Fibroblast of lung (primary cell): ENCODE measurements at regions not wholly inside any gene's neighbourhood (a gene's known extent, or its start where the extent isn't known, plus 50 kb on each side); places are given as distances from the start of the nearest gene placed in this dataset.

ENCODE experiments used
- DNase-seq, 2 donors: peaks; one replicate each; pipeline versions ENCODE4 v3.0.0 to v3.0.0-alpha.2; 2010; ENCODE audit warnings: low read depth in 2 of 2
- H2AFZ ChIP-seq: 2 replicates; pipeline ENCODE4 v1.5.1; 2012; ENCODE audit warnings: low read length, control low read depth, inconsistent platforms
- H3K27ac ChIP-seq: 2 replicates; pipeline ENCODE4 v1.5.1; 2011; ENCODE audit warnings: low read length, control low read depth; ENCODE audit not compliant: insufficient read depth
- H3K27me3 ChIP-seq: 2 replicates; pipeline ENCODE4 v1.5.1; 2011; ENCODE audit warnings: mild to moderate bottlenecking, low read length; ENCODE audit not compliant: control insufficient read depth, insufficient read depth
- H3K36me3 ChIP-seq: 2 replicates; pipeline ENCODE4 v1.5.1; 2011; ENCODE audit warnings: low read length; ENCODE audit not compliant: control insufficient read depth, insufficient read depth
- H3K4me1 ChIP-seq: 2 replicates; pipeline ENCODE4 v1.5.1; 2011; ENCODE audit warnings: low read length; ENCODE audit not compliant: control insufficient read depth, insufficient read depth; ENCODE audit errors: extremely low read depth
- H3K4me2 ChIP-seq: 2 replicates; pipeline ENCODE4 v1.5.1; 2011; ENCODE audit warnings: low read length, control low read depth; ENCODE audit not compliant: insufficient read depth; ENCODE audit errors: extremely low read depth
- H3K4me3 ChIP-seq, 4 experiments: fragments of 200-600 bp in 1 of 4; sonication (generic) in 1 of 4; replicated peaks in 1 of 4; 2 replicates each; pipeline ENCODE4 v1.5.1; 2011 to 2016; ENCODE audit warnings: low read length in 4 of 4, low read depth in 3 of 4, mild to moderate bottlenecking in 3 of 4, control low read depth in 2 of 4, inconsistent platforms in 1 of 4, mixed read lengths in 1 of 4; ENCODE audit not compliant: insufficient read depth in 1 of 4; ENCODE audit errors: control extremely low read depth in 1 of 4
- H3K79me2 ChIP-seq: 2 replicates; pipeline ENCODE4 v1.5.1; 2012; ENCODE audit warnings: mild to moderate bottlenecking, low read length, inconsistent platforms; ENCODE audit not compliant: control insufficient read depth, insufficient read depth
- H3K9ac ChIP-seq: 2 replicates; pipeline ENCODE4 v1.5.1; 2011; ENCODE audit warnings: mild to moderate bottlenecking, low read length, control low read depth; ENCODE audit not compliant: insufficient read depth
- H3K9me3 ChIP-seq: 2 replicates; pipeline ENCODE4 v1.5.1; 2012; ENCODE audit warnings: low read depth, low read length; ENCODE audit not compliant: control insufficient read depth, insufficient read depth
- H4K20me1 ChIP-seq: 2 replicates; pipeline ENCODE4 v1.5.1; 2011; ENCODE audit warnings: low read length; ENCODE audit not compliant: control insufficient read depth, insufficient read depth; ENCODE audit errors: extremely low read depth
- EZH2 ChIP-seq: IDR thresholded peaks from 2 replicates; pipeline ENCODE4 v1.5.1; 2012; ENCODE audit warnings: low read length, control low read depth, mild to moderate bottlenecking; ENCODE audit errors: missing control alignments
- TF ChIP-seq, protein P1 (sequence below), 2 donors: IDR thresholded peaks in 1 of 2; conservative IDR thresholded peaks in 1 of 2; 1 replicate in 1 of 2; 2 replicates in 1 of 2; pipeline ENCODE4 v1.5.1; 2011 to 2012; ENCODE audit warnings: low read length in 2 of 2, control low read depth in 1 of 2, inconsistent platforms in 1 of 2, low read depth in 1 of 2, mild to moderate bottlenecking in 1 of 2

DNA sequence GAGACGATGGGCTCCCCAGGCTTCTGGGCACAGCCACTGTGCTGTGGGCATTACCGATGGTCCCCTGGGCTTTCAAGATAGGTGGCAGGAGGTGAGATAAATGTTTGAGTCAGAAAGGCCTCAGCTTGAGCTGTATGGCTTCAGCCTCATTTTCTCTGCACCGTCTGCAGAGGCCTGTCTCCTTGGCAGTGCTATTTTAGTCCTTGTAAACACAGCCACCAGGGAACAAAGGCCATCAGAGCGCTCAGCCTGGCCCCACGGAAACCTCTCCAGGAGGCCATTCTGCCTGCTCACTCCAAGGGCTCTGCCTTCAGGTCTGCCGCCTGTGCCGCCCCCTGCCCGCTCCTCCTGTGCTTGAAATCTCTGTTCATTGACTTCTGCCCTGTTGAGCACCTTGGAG, 1424.9 kb downstream of the TBC1D22A start:
- H3K79me2 ChIP-seq, result no peaks in the 10 kb centered on the region
- no peaks in the 10 kb centered on the region for H3K4me1 ChIP-seq
- no peaks in the 10 kb centered on the region for H3K27me3 ChIP-seq
- no peaks in the 10 kb centered on the region for H3K36me3 ChIP-seq
- no peak overlapping the region for H3K4me2 ChIP-seq
- H3K4me3 ChIP-seq, result no peak overlapping the region
- TF ChIP-seq, protein P1, sequence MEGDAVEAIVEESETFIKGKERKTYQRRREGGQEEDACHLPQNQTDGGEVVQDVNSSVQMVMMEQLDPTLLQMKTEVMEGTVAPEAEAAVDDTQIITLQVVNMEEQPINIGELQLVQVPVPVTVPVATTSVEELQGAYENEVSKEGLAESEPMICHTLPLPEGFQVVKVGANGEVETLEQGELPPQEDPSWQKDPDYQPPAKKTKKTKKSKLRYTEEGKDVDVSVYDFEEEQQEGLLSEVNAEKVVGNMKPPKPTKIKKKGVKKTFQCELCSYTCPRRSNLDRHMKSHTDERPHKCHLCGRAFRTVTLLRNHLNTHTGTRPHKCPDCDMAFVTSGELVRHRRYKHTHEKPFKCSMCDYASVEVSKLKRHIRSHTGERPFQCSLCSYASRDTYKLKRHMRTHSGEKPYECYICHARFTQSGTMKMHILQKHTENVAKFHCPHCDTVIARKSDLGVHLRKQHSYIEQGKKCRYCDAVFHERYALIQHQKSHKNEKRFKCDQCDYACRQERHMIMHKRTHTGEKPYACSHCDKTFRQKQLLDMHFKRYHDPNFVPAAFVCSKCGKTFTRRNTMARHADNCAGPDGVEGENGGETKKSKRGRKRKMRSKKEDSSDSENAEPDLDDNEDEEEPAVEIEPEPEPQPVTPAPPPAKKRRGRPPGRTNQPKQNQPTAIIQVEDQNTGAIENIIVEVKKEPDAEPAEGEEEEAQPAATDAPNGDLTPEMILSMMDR (conservative IDR thresholded peaks at IDR 0.05 in 1 of 2, IDR thresholded peaks at IDR 0.05 in 1 of 2; ENCODE audit: low read depth in 1 of 2, low read length in 2 of 2), result no peak
- no peak for TF ChIP-seq EZH2
- H4K20me1 ChIP-seq, result no peaks in the 10 kb centered on the region
- no peak for DNase-seq
- H3K27ac ChIP-seq, result no peak overlapping the region
- no peak overlapping the region for H3K9ac ChIP-seq
- H3K9me3 ChIP-seq, result no peaks in the 10 kb centered on the region
- no peak overlapping the region for H2AFZ ChIP-seq

DNA sequence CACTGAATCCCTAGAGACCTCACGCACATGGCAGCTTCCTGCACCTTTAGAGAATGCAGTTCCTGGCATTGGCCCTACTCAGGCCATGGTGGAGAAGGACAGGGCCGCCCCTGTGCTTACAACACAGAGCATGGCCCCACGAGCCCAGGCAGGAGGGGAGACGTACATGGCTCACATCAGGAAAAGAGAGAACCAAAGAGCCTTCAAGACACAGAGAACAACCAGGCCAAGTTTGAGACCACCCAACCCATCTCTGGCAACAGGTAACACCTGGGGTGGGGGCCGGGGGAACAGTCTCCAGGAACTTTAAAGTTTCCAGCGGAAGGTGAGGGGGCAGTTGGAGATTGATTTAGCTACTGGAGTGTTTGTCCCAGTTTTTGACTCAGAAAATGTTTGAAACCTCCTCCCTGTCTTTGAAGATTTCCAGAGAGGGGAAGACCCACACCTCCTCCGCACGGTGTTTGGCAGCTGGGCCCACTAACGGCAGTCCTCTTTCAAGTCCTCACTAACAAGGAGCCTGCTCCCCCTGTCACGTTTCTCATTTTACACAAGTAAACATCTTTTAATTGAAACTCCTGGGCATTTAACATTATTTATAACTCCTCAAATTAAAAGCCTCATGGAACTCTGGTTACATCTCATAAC, 1423.8 kb downstream of the TBC1D22A start:
- H3K4me1 ChIP-seq, result no peaks in the 10 kb centered on the region
- H4K20me1 ChIP-seq, result no peaks in the 10 kb centered on the region
- no peak overlapping the region for H3K4me2 ChIP-seq
- DNase-seq, result no peak
- H2AFZ ChIP-seq, result no peak overlapping the region
- no peak overlapping the region for H3K4me3 ChIP-seq
- no peak overlapping the region for H3K27ac ChIP-seq
- H3K79me2 ChIP-seq, result no peaks in the 10 kb centered on the region
- no peak overlapping the region for H3K9ac ChIP-seq
- no peaks in the 10 kb centered on the region for H3K36me3 ChIP-seq
- no peaks in the 10 kb centered on the region for H3K27me3 ChIP-seq
- no peaks in the 10 kb centered on the region for H3K9me3 ChIP-seq
- TF ChIP-seq EZH2, result no peak
- TF ChIP-seq, protein P1 (conservative IDR thresholded peaks at IDR 0.05 in 1 of 2, IDR thresholded peaks at IDR 0.05 in 1 of 2; ENCODE audit: low read depth in 1 of 2, low read length in 2 of 2), result no peak

DNA sequence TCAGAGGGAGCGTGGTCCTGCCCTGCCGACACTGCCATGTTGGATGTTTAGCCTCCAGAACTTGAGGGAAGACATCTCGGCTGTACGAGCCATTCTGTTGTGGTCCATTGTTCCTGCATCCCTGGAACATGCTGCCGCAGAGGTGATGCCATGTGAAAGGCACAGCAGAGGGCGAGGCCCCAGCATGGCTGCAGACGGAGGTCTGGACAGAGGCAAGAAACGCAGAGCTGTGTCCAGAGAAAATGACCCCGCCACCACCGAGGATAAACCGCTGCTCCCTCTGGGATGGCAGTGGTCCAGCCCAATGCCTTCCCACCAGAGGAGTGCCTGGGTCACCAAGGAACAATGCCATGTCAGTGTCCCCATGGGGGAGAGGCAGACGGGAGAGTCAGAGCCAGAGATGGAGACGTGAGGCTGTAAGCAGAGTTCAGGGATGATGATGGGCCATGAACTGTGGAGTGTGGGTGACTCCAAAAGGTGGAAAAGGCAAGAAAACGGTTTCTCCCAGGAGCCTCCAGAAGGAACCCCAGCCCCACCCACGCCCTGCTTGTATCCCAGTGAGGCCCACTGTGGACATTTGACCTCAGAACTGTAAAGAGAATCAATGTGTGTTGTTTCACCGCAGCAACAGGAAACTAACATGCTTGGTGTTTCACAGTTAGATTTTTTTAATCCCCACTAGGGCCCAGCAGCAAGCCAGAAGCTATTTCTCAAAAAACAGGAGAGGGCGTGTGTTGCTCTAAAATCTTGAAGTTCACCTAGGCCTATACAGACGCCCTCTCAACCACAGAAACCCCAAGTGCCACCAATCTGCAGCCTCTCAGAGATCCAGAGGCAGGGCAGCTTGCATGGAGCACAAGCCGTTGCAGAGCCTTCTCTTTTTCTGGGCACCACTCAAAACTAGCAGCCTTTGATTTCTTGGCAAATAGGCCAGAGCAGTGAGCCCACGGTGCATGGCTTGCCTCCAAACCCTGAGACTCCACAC, 1422.9 kb downstream of the TBC1D22A start:
- no peak overlapping the region for H3K4me3 ChIP-seq
- no peak overlapping the region for H2AFZ ChIP-seq
- no peaks in the 10 kb centered on the region for H3K9me3 ChIP-seq
- H3K9ac ChIP-seq, result no peak overlapping the region
- no peaks in the 10 kb centered on the region for H3K27me3 ChIP-seq
- H3K36me3 ChIP-seq, result no peaks in the 10 kb centered on the region
- H4K20me1 ChIP-seq, result no peaks in the 10 kb centered on the region
- H3K4me1 ChIP-seq, result no peaks in the 10 kb centered on the region
- no peaks in the 10 kb centered on the region for H3K79me2 ChIP-seq
- H3K4me2 ChIP-seq, result no peak overlapping the region
- no peak overlapping the region for H3K27ac ChIP-seq
- no peak for DNase-seq
- TF ChIP-seq EZH2, result no peak
- TF ChIP-seq, protein P1 (conservative IDR thresholded peaks at IDR 0.05 in 1 of 2, IDR thresholded peaks at IDR 0.05 in 1 of 2; ENCODE audit: low read depth in 1 of 2, low read length in 2 of 2), result no peak
